Muscle of leg (tissue), 3 donors: ENCODE measurements at regions not wholly inside any gene's neighbourhood (a gene's known extent, or its start where the extent isn't known, plus 50 kb on each side); places are given as distances from the start of the nearest gene placed in this dataset.

Experiments
- DNase-seq: peaks from one replicate; pipeline ENCODE4 v3.0.0; 2013
- H3K27ac ChIP-seq: one replicate; pipeline ENCODE4 v1.5.1; 2013; ENCODE audit warnings: mild to moderate bottlenecking, low read length, control low read depth
- H3K27me3 ChIP-seq: one replicate; pipeline ENCODE4 v1.6.1; 2013; ENCODE audit warnings: low read length; ENCODE audit not compliant: control insufficient read depth, insufficient read depth
- H3K36me3 ChIP-seq: one replicate; pipeline ENCODE4 v1.6.1; 2013; ENCODE audit warnings: low read length; ENCODE audit not compliant: control insufficient read depth, insufficient read depth
- H3K4me1 ChIP-seq: one replicate; pipeline ENCODE4 v1.6.1; 2013; ENCODE audit warnings: low read length; ENCODE audit not compliant: control insufficient read depth, insufficient read depth
- H3K4me3 ChIP-seq: one replicate; pipeline ENCODE4 v1.5.1; 2013; ENCODE audit warnings: low read length, control low read depth
- H3K9me3 ChIP-seq: replicated peaks from 2 replicates; pipeline ENCODE4 v1.6.1; 2013; ENCODE audit warnings: low read depth, low read length; ENCODE audit not compliant: control insufficient read depth
- WGBS: methylation state at CpG from one replicate; pipeline ENCODE4 v1.1.5; 2013; ENCODE audit warnings: missing lambda C conversion rate; ENCODE audit not compliant: insufficient coverage; 5-methylcytosine and 5-hydroxymethylcytosine counted together

GRCh38 chr4:171561419-171561818 is 251.8 kb upstream of the GALNTL6 start:
- Histone ChIP-seq H3K9me3 (no peaks in the 10 kb centered on the region), H3K27ac (no peak overlapping the region), H3K36me3 (no peaks in the 10 kb centered on the region), H3K4me3 (no peak overlapping the region), H3K27me3 (no peaks in the 10 kb centered on the region), H3K4me1 (no peaks in the 10 kb centered on the region)
- WGBS: no CpG with 5 or more reads among the region's 1 CpG
- DNase-seq: no peak

DNA sequence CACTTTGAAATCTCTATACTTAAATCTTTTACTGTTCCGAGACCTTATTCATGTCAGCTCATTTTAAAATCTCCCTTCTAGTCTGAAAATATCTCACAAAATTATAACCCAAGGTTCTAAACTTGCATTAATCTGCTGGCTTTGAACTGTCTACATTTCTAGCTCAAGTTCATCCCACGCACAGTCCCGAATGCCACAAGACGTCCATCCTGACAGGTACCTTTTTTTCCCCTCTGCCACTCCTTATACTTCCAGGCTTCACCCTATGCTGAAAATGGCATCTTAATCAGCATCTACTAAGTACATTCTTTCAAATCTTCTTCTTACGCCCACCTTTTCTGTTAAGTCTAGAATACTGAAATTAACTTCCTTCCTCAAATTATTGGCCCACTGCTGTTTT is 259.2 kb upstream of the GALNTL6 start:
- DNase-seq: no peak
- no peak overlapping the region for H3K27ac ChIP-seq
- no peaks in the 10 kb centered on the region for H3K27me3 ChIP-seq
- no peaks in the 10 kb centered on the region for H3K36me3 ChIP-seq
- no peak overlapping the region for H3K4me3 ChIP-seq
- no peaks in the 10 kb centered on the region for H3K9me3 ChIP-seq
- 77% methylated on average over 4 of the region's 5 CpGs for WGBS
- no peaks in the 10 kb centered on the region for H3K4me1 ChIP-seq

DNA sequence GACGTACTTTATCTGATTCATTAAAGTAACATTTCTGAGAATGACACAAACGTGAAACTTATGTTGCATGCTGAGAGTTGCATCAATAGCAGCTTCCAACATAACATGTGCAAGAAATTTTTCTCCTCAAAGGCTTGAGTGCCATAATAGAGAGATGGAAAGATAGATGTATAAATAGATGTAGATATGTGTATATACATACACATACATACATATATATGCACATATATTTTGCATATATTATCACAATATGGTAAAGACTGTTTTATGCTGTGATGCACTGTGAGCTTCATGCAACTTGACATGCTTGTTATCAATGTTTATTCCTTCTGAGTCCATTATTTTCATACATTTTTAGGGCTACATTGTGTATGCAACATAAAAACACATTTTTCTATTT is 270.6 kb upstream of the GALNTL6 start:
- Histone ChIP-seq H3K4me3 (no peak overlapping the region), H3K27me3 (no peaks in the 10 kb centered on the region), H3K36me3 (no peaks in the 10 kb centered on the region), H3K27ac (no peak overlapping the region), H3K4me1 (no peaks in the 10 kb centered on the region), H3K9me3 (no peaks in the 10 kb centered on the region)
- no CpG with 5 or more reads among the region's 2 CpGs for WGBS
- no peak for DNase-seq

GRCh38 chr4:171538601-171539100 is 274.6 kb upstream of the GALNTL6 start:
- no peaks in the 10 kb centered on the region for H3K27me3 ChIP-seq
- no peaks in the 10 kb centered on the region for H3K4me1 ChIP-seq
- H3K36me3 ChIP-seq: no peaks in the 10 kb centered on the region
- no CpG with 5 or more reads among the region's 1 CpG for WGBS
- no peak for DNase-seq
- H3K4me3 ChIP-seq: no peak overlapping the region
- no peak overlapping the region for H3K27ac ChIP-seq
- H3K9me3 ChIP-seq: no peaks in the 10 kb centered on the region

- Histone ChIP-seq H3K36me3 (no peaks in the 10 kb centered on the region), H3K4me1 (no peaks in the 10 kb centered on the region), H3K27me3 (no peaks in the 10 kb centered on the region), H3K27ac (no peak overlapping the region), H3K9me3 (no peaks in the 10 kb centered on the region), H3K4me3 (no peak overlapping the region)
- WGBS: no CpG with 5 or more reads among the region's 1 CpG
- DNase-seq: no peak
Measured at GRCh38 chr4:171534391-171534790, 278.8 kb upstream of the GALNTL6 start.

GRCh38 chr4:171532968-171533367 is 280.2 kb upstream of the GALNTL6 start:
- Histone ChIP-seq H3K9me3 (no peaks in the 10 kb centered on the region), H3K36me3 (no peaks in the 10 kb centered on the region), H3K27me3 (no peaks in the 10 kb centered on the region), H3K27ac (no peak overlapping the region), H3K4me3 (no peak overlapping the region), H3K4me1 (no peaks in the 10 kb centered on the region)
- WGBS: 83% methylated on average over 1 of the region's 2 CpGs
- no peak for DNase-seq

- no peak overlapping the region for H3K4me3 ChIP-seq
- H3K9me3 ChIP-seq: no peaks in the 10 kb centered on the region
- H3K4me1 ChIP-seq: no peaks in the 10 kb centered on the region
- H3K36me3 ChIP-seq: no peaks in the 10 kb centered on the region
- 80% methylated on average over 1 of the region's 5 CpGs for WGBS
- no peak for DNase-seq
- H3K27ac ChIP-seq: no peak overlapping the region
- H3K27me3 ChIP-seq: no peaks in the 10 kb centered on the region
Measured at GRCh38 chr4:171524903-171525302, 288.3 kb upstream of the GALNTL6 start.

DNA sequence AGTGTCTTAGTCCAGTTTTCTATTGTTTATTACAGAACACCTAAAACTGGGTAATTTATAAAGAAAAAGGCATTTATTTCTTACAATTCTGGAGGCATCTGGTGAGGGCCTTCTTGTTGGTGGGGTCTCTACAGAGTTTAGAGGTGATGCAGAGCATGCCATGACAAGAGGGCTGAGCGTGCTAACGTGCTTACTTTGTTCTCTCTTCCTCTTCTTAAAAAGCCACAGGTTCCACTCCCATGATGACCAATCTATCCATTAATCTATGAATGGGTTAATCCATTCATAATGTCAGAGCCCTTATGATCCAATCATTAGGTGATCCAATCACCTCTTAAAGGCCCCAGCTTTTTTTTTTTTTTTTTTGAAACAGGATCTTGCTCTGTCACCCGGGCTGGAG is 291.5 kb upstream of the GALNTL6 start:
- WGBS: no CpG with 5 or more reads among the region's 3 CpGs
- Histone ChIP-seq H3K4me1 (no peaks in the 10 kb centered on the region), H3K27ac (no peak overlapping the region), H3K27me3 (no peaks in the 10 kb centered on the region), H3K36me3 (no peaks in the 10 kb centered on the region), H3K4me3 (no peak overlapping the region), H3K9me3 (no peaks in the 10 kb centered on the region)
- no peak for DNase-seq

DNA sequence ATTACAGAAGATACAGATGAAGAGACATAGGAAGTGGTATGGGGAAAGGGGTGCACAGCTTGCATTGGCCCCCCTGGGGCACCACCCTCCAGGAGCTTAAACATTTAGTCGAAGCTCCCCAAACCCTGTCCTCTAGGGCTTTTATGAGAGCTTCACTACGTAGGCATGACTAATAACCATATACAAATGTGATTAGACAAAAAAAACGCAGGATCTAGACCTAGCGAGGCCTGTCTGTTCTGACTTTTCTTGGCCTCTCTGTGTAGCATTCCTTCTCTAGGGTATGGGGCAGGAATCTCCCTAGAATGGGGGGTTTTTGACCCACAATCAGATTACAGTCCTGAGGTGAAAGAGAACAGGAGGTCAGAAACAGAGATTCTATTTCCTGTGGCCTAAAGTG is 293.7 kb upstream of the GALNTL6 start:
- 73% methylated on average over 2 of the region's 4 CpGs for WGBS
- DNase-seq: no peak

GRCh38 chr4:171517883-171518282 is 295.3 kb upstream of the GALNTL6 start:
- DNase-seq: no peak
- no peaks in the 10 kb centered on the region for H3K9me3 ChIP-seq
- H3K36me3 ChIP-seq: no peaks in the 10 kb centered on the region
- H3K4me3 ChIP-seq: no peak overlapping the region
- H3K27me3 ChIP-seq: no peaks in the 10 kb centered on the region
- WGBS: 86% methylated on average over 1 of the region's 1 CpG
- H3K4me1 ChIP-seq: no peaks in the 10 kb centered on the region
- no peak overlapping the region for H3K27ac ChIP-seq

More for the DNA sequence above, 293.7 kb upstream of the GALNTL6 start:
- H3K36me3 ChIP-seq: no peaks in the 10 kb centered on the region
- no peaks in the 10 kb centered on the region for H3K9me3 ChIP-seq
- no peak overlapping the region for H3K27ac ChIP-seq
- no peaks in the 10 kb centered on the region for H3K27me3 ChIP-seq
- H3K4me3 ChIP-seq: no peak overlapping the region
- no peaks in the 10 kb centered on the region for H3K4me1 ChIP-seq

- no peak for DNase-seq
- H3K27ac ChIP-seq: no peak overlapping the region
- no peaks in the 10 kb centered on the region for H3K36me3 ChIP-seq
- no peaks in the 10 kb centered on the region for H3K9me3 ChIP-seq
- H3K4me3 ChIP-seq: no peak overlapping the region
- no peaks in the 10 kb centered on the region for H3K4me1 ChIP-seq
- WGBS: no CpG with 5 or more reads among the region's 3 CpGs
- no peaks in the 10 kb centered on the region for H3K27me3 ChIP-seq
Measured at GRCh38 chr4:171516694-171517093, 296.5 kb upstream of the GALNTL6 start.
